Left lung (tissue), 4 donors: ENCODE measurements at regions not wholly inside any gene's neighbourhood (a gene's known extent, or its start where the extent isn't known, plus 50 kb on each side); places are given as distances from the start of the nearest gene placed in this dataset.

ENCODE experiments used
- ATAC-seq: fragments of 200-7000 bp; cut with Tn5 transposase; one replicate; pipeline ENCODE4 v1.9.1; 2020; ENCODE audit warnings: moderate library complexity
- DNase-seq, 4 donors: peaks; one replicate each; pipeline ENCODE4 v3.0.0-alpha.2; 2013 to 2020
- H3K27ac ChIP-seq, 2 donors: fragments of 200-600 bp; sonication (generic) in 1 of 2; one replicate each; pipeline versions ENCODE4 v1.5.0 to v1.8.0; 2020 to 2021
- H3K27me3 ChIP-seq, 2 donors: fragments of 200-600 bp; sonication (generic) in 1 of 2; one replicate each; pipeline versions ENCODE4 v1.5.0 to v1.8.0; 2020 to 2021
- H3K36me3 ChIP-seq, 2 donors: fragments of 200-600 bp; sonication (generic) in 1 of 2; one replicate each; pipeline versions ENCODE4 v1.5.0 to v1.8.0; 2020 to 2021
- H3K4me1 ChIP-seq, 2 donors: fragments of 200-600 bp; one replicate each; pipeline ENCODE4 v1.8.0; 2021
- H3K4me3 ChIP-seq, 2 donors: fragments of 200-600 bp; sonication (generic) in 1 of 2; one replicate each; pipeline versions ENCODE4 v1.5.0 to v1.8.0; 2020 to 2021; ENCODE audit warnings: mild to moderate bottlenecking in 1 of 2
- H3K9me3 ChIP-seq, 2 donors: fragments of 200-600 bp; sonication (generic) in 1 of 2; one replicate each; pipeline versions ENCODE4 v1.5.0 to v1.8.0; 2020 to 2021
- CTCF ChIP-seq, 2 donors: fragments of 200-600 bp; sonication (generic) in 1 of 2; IDR thresholded peaks; one replicate each; pipeline versions ENCODE4 v1.5.0 to v1.8.0; 2021; ENCODE audit warnings: antibody characterized with exemption in 2 of 2
- intact Hi-C, 2 donors: fragments of 100-400 bp; cut with DNase I; formaldehyde crosslinking; loops; one replicate each; pipeline versions ENCODE4 v1.11.2 to v1.14.2; 2022
- donor health status: DM: no; HTN: yes; CAD: no.
- donor health status: DM: no; HTN: no; CAD: no.

DNA sequence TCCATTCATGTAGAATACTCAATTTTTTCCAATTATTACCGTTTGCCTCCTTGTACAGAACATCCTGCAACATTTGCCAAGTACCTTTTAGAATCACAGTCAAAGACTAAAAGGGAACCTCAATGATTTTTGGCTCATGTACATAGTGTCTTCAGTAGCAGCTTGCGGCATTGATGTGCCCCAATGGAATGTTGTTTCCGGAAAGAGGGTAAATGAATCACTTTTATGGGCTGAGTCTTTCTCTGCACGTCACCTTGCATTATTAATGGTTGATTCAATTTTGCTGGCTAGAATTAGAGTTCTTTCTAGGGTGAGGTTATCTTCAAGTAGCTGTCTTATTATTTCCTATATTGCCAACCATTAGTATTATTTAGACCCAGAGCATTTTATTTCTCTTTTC, 116.9 kb upstream of the GABRA2 start:
- intact Hi-C loops, result no loop called here
- no peak overlapping the region for H3K27ac ChIP-seq
- no peak for TF ChIP-seq CTCF (IDR thresholded peaks at IDR 0.05)
- H3K27me3 ChIP-seq, result no peaks in the 10 kb centered on the region
- DNase-seq (no peak), ATAC-seq (no peak)
- H3K36me3 ChIP-seq, result no peaks in the 10 kb centered on the region
- no peaks in the 10 kb centered on the region for H3K4me1 ChIP-seq
- no peak overlapping the region for H3K4me3 ChIP-seq
- no peaks in the 10 kb centered on the region for H3K9me3 ChIP-seq

- TF ChIP-seq CTCF (IDR thresholded peaks at IDR 0.05), result no peak
- intact Hi-C loops, result no loop called here
- H3K9me3 ChIP-seq, result no peaks in the 10 kb centered on the region
- no peaks in the 10 kb centered on the region for H3K4me1 ChIP-seq
- H3K4me3 ChIP-seq, result no peak overlapping the region
- no peak for ATAC-seq
- H3K27me3 ChIP-seq, result no peaks in the 10 kb centered on the region
- H3K36me3 ChIP-seq, result no peaks in the 10 kb centered on the region
- no peak overlapping the region for H3K27ac ChIP-seq
- no peak for DNase-seq
Observed at GRCh38 chr4:46505131-46505530, 115.2 kb upstream of the GABRA2 start.

DNA sequence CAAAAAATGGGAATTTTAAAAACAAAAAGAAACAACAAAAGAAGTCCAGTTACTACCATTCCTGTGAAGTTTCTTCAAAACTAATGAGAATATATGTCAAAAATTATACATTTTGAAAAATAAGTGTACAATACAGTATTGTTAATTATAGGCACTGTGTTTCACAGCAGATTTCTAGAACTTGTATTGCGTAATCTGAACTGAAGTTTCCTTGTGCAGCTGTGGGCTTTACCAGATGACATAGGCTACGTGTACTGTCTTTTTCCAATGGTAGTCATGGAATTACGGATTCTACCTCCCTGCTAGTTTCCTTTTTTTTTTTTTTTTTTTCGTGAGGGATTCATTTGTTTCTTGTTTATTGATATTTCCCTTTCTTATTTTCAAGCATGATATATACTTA, 113.8 kb upstream of the GABRA2 start:
- Histone ChIP-seq H3K4me1 (no peaks in the 10 kb centered on the region), H3K27me3 (no peaks in the 10 kb centered on the region), H3K27ac (no peak overlapping the region), H3K4me3 (no peak overlapping the region), H3K9me3 (no peaks in the 10 kb centered on the region), H3K36me3 (no peaks in the 10 kb centered on the region)
- intact Hi-C loops, result no loop called here
- TF ChIP-seq CTCF (IDR thresholded peaks at IDR 0.05), result no peak
- ATAC-seq (no peak), DNase-seq (peak in 1 of 4 donors; percentile 11)

DNA sequence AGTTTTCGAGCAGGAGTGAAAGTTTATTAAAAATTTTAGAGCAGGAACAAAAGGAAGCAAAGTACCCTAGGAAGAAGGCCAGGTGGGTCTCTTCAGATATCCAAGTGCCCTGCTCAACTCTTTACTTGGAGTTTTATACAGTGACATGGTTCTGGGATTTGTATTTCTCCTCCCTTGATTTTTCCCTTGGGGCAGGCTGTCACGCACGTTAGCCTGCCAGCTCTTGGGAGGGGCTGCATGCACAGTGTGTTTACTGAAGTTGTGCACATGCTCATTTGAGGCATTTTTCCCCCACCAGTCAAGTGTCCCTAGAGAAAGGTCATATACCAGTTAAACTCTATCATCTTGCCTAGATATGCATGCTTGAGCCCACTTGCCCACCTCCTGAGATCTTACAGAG, 102.5 kb upstream of the GABRA2 start:
- H3K9me3 ChIP-seq, result no peaks in the 10 kb centered on the region
- H3K27ac ChIP-seq, result no peak overlapping the region
- DNase-seq (no peak), ATAC-seq (no peak)
- intact Hi-C loops, result no loop called here
- H3K4me3 ChIP-seq, result no peak overlapping the region
- no peaks in the 10 kb centered on the region for H3K27me3 ChIP-seq
- H3K4me1 ChIP-seq, result no peaks in the 10 kb centered on the region
- TF ChIP-seq CTCF (IDR thresholded peaks at IDR 0.05), result no peak
- no peaks in the 10 kb centered on the region for H3K36me3 ChIP-seq

GRCh38 chr4:46491455-46491854, 101.5 kb upstream of the GABRA2 start:
- H3K4me3 ChIP-seq, result no peak overlapping the region
- no peak for ATAC-seq
- H3K27me3 ChIP-seq, result no peaks in the 10 kb centered on the region
- no peaks in the 10 kb centered on the region for H3K36me3 ChIP-seq
- intact Hi-C loops, result no loop called here
- TF ChIP-seq CTCF (IDR thresholded peaks at IDR 0.05), result no peak
- H3K27ac ChIP-seq, result no peak overlapping the region
- H3K4me1 ChIP-seq, result no peaks in the 10 kb centered on the region
- no peak for DNase-seq
- H3K9me3 ChIP-seq, result no peaks in the 10 kb centered on the region
